Liver (tissue), 8 donors: ENCODE measurements at regions not wholly inside any gene's neighbourhood (a gene's known extent, or its start where the extent isn't known, plus 50 kb on each side); places are given as distances from the start of the nearest gene placed in this dataset.

Experiments used
- DNase-seq: peaks from one replicate; pipeline ENCODE4 v3.0.0-alpha.2; 2017; ENCODE audit warnings: low spot score
- H3K27ac ChIP-seq, 2 donors: one replicate each; pipeline ENCODE4 v1.7.0; 2013; ENCODE audit warnings: inconsistent platforms in 2 of 2, low read length in 2 of 2, control low read depth in 1 of 2, low read depth in 1 of 2, mild to moderate bottlenecking in 1 of 2
- H3K27me3 ChIP-seq, 4 donors: one replicate each; pipeline versions ENCODE4 v1.6.1 to v1.7.0; 2013; ENCODE audit warnings: low read length in 3 of 4, inconsistent platforms in 1 of 4, mild to moderate bottlenecking in 1 of 4, moderate library complexity in 1 of 4; ENCODE audit not compliant: control insufficient read depth in 4 of 4, insufficient read depth in 4 of 4
- H3K36me3 ChIP-seq, 4 donors: one replicate each; pipeline versions ENCODE4 v1.6.1 to v1.7.0; 2013; ENCODE audit warnings: low read length in 3 of 4, mild to moderate bottlenecking in 3 of 4, low read depth in 1 of 4, moderate library complexity in 1 of 4; ENCODE audit not compliant: control insufficient read depth in 4 of 4, insufficient read depth in 3 of 4
- H3K4me1 ChIP-seq, 4 donors: one replicate each; pipeline versions ENCODE4 v1.6.1 to v1.7.0; 2013; ENCODE audit warnings: low read length in 3 of 4, mild to moderate bottlenecking in 3 of 4, moderate library complexity in 1 of 4; ENCODE audit not compliant: control insufficient read depth in 4 of 4, insufficient read depth in 4 of 4
- H3K4me3 ChIP-seq, 3 donors: one replicate each; pipeline versions ENCODE4 v1.6.1 to v1.7.0; 2013; ENCODE audit warnings: low read length in 3 of 3, control low read depth in 1 of 3, low read depth in 1 of 3, mild to moderate bottlenecking in 1 of 3
- H3K9ac ChIP-seq, 2 donors: one replicate each; pipeline ENCODE4 v1.7.0; 2013; ENCODE audit warnings: low read length in 2 of 2, mild to moderate bottlenecking in 2 of 2, moderate library complexity in 2 of 2, control low read depth in 1 of 2, low read depth in 1 of 2
- H3K9me3 ChIP-seq, 4 donors: one replicate each; pipeline versions ENCODE4 v1.6.1 to v1.7.0; 2013; ENCODE audit warnings: low read length in 3 of 4; ENCODE audit not compliant: control insufficient read depth in 4 of 4
- ATF3 ChIP-seq: IDR thresholded peaks from 2 replicates; pipeline ENCODE4 v1.6.1; 2016; ENCODE audit warnings: antibody characterized with exemption
- CTCF ChIP-seq: fragments of 150-350 bp; IDR thresholded peaks from 2 replicates; pipeline ENCODE4 v1.5.1; 2017; ENCODE audit warnings: improper control_type of control experiment, low read depth, low read length; ENCODE audit not compliant: missing input control
- EGR1 ChIP-seq, 2 donors: IDR thresholded peaks; 2 replicates each; pipeline ENCODE4 v1.6.1; 2016 to 2018; ENCODE audit warnings: antibody characterized with exemption in 2 of 2, low read depth in 2 of 2
- FOXA1 ChIP-seq: IDR thresholded peaks from 2 replicates; pipeline ENCODE4 v1.6.1; 2016; ENCODE audit warnings: antibody characterized with exemption
- FOXA2 ChIP-seq: IDR thresholded peaks from 2 replicates; pipeline ENCODE4 v1.6.1; 2016; ENCODE audit warnings: antibody characterized with exemption
- GABPA ChIP-seq, 2 donors: IDR thresholded peaks in 1 of 2; conservative IDR thresholded peaks in 1 of 2; 2 replicates each; pipeline ENCODE4 v1.6.1; 2016; ENCODE audit warnings: antibody characterized with exemption in 2 of 2, mild to moderate bottlenecking in 1 of 2, moderate library complexity in 1 of 2
- HNF4A ChIP-seq, 2 donors: conservative IDR thresholded peaks; 2 replicates each; pipeline ENCODE4 v1.6.1; 2016; ENCODE audit warnings: antibody characterized with exemption in 2 of 2, mild to moderate bottlenecking in 2 of 2
- JUND ChIP-seq, 2 donors: IDR thresholded peaks; 2 replicates each; pipeline ENCODE4 v1.6.1; 2016; ENCODE audit warnings: antibody characterized with exemption in 2 of 2
- MAX ChIP-seq: IDR thresholded peaks from 2 replicates; pipeline ENCODE4 v1.6.1; 2016; ENCODE audit warnings: antibody characterized with exemption
- NR2F2 ChIP-seq: IDR thresholded peaks from 2 replicates; pipeline ENCODE4 v1.6.1; 2016; ENCODE audit warnings: antibody characterized with exemption
- RAD21 ChIP-seq, 2 donors: IDR thresholded peaks; 2 replicates each; pipeline ENCODE4 v1.6.1; 2016; ENCODE audit warnings: antibody characterized with exemption in 2 of 2, mild to moderate bottlenecking in 2 of 2
- RXRA ChIP-seq, 2 donors: IDR thresholded peaks; 2 replicates each; pipeline ENCODE4 v1.6.1; 2017 to 2018; ENCODE audit warnings: antibody characterized with exemption in 2 of 2, mild to moderate bottlenecking in 1 of 2
- SP1 ChIP-seq: IDR thresholded peaks from 2 replicates; pipeline ENCODE4 v1.6.1; 2018; ENCODE audit warnings: antibody characterized with exemption, mild to moderate bottlenecking
- TAF1 ChIP-seq: conservative IDR thresholded peaks from 2 replicates; pipeline ENCODE4 v1.6.1; 2016; ENCODE audit warnings: antibody characterized with exemption, mild to moderate bottlenecking
- YY1 ChIP-seq: IDR thresholded peaks from 2 replicates; pipeline ENCODE4 v1.6.1; 2016; ENCODE audit warnings: antibody characterized with exemption, mild to moderate bottlenecking
- WGBS: extraction: QIAGEN DNeasy Blood & Tissue Kit; methylation state at CpG from one replicate; pipeline ENCODE4 v1.1.7; 2013; 5-methylcytosine and 5-hydroxymethylcytosine counted together
- TF ChIP-seq, protein P1 (sequence below): IDR thresholded peaks from 2 replicates; pipeline ENCODE4 v1.6.1; 2016; ENCODE audit warnings: antibody characterized with exemption
- donor health status: healthy.
- donor health status: healthy.
- donor health status: healthy.
- donor health status: healthy.
- donor health status: healthy.

DNA sequence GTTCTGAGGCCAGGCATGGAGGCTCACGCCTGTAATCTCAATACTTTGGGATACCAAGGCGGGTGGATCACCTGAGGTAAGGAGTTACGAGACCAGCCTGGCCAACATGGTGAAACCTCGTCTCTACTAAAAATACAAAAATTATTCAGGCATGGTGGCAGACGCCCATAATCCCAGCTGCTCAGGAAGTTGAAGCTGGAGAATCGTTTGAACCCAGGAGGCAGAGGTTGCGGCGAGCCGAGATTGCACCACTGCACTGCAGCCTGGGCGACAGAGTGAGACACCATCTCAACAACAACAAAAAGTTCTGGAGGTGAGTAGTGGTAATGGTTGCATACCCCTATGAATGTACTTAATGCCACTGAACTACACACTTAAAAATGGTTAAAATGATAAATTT, 60.3 kb upstream of the SP4 start:
- Histone ChIP-seq H3K27me3 (no peaks in the 10 kb centered on the region), H3K36me3 (no peaks in the 10 kb centered on the region), H3K4me3 (no peak overlapping the region), H3K27ac (no peak overlapping the region), H3K9me3 (no peaks in the 10 kb centered on the region), H3K4me1 (no peaks in the 10 kb centered on the region), H3K9ac (no peak overlapping the region)
- no peak for DNase-seq
- WGBS, result 90% methylated on average over 10 of the region's 10 CpGs
- TF ChIP-seq, protein P1, sequence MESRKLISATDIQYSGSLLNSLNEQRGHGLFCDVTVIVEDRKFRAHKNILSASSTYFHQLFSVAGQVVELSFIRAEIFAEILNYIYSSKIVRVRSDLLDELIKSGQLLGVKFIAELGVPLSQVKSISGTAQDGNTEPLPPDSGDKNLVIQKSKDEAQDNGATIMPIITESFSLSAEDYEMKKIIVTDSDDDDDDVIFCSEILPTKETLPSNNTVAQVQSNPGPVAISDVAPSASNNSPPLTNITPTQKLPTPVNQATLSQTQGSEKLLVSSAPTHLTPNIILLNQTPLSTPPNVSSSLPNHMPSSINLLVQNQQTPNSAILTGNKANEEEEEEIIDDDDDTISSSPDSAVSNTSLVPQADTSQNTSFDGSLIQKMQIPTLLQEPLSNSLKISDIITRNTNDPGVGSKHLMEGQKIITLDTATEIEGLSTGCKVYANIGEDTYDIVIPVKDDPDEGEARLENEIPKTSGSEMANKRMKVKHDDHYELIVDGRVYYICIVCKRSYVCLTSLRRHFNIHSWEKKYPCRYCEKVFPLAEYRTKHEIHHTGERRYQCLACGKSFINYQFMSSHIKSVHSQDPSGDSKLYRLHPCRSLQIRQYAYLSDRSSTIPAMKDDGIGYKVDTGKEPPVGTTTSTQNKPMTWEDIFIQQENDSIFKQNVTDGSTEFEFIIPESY, result no peak
- TF ChIP-seq SP1 (no peak), FOXA1 (no peak), RXRA (IDR thresholded peaks at IDR 0.05) (no peak), TAF1 (no peak)

- Histone ChIP-seq H3K9ac (no peak overlapping the region), H3K4me1 (no peaks in the 10 kb centered on the region), H3K27me3 (no peaks in the 10 kb centered on the region), H3K4me3 (no peak overlapping the region), H3K9me3 (no peaks in the 10 kb centered on the region), H3K36me3 (no peaks in the 10 kb centered on the region), H3K27ac (no peak overlapping the region)
- 32% methylated on average over 1 of the region's 1 CpG for WGBS
- TF ChIP-seq JUND (IDR thresholded peaks at IDR 0.05) (no peak), SP1 (no peak), HNF4A (conservative IDR thresholded peaks at IDR 0.05) (no peak), YY1 (no peak), EGR1 (IDR thresholded peaks at IDR 0.05; ENCODE audit: low read depth in 2 of 2) (no peak), FOXA1 (no peak), GABPA (IDR thresholded peaks at IDR 0.05 in 1 of 2, conservative IDR thresholded peaks at IDR 0.05 in 1 of 2) (no peak), MAX (no peak)
- TF ChIP-seq, protein P1, result no peak
- no peak for DNase-seq
These were observed 59.6 kb upstream of the SP4 start for GRCh38 chr7:21368317-21368716.

DNA sequence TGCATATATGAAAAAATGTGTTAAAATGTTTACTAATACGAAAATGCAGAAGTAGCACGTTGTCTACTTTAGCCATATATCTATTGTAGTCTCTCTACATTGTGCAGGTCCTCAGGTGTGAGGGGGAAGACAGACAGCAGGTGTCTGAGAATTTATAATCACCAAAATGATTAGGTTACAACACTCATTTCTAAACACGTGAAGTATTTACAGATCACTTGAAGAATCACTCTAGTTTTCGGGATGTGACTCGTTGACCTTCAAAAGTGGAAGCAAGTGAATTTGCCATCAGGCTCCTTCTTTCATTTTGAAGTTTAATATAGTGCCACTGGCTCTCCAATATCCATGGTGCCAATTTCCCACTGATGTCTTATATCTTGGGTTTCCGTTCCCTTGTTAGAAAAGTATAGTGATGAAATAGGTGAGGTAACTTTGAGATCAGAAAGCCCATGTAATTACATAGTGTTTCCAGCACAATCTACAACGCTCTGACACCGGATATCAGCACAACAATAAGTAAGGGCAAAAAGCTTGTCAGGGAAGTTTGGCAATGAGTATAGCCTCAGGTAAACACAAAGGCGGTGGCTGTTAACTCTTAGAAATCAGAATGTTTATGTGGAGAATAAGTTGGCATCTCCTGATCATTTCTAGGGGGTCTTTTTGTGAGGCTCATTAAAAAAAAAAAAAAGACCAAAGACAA, 57.5 kb upstream of the SP4 start:
- Histone ChIP-seq H3K27me3 (no peaks in the 10 kb centered on the region), H3K9me3 (no peaks in the 10 kb centered on the region), H3K4me3 (no peak overlapping the region), H3K36me3 (no peaks in the 10 kb centered on the region), H3K27ac (no peak overlapping the region), H3K4me1 (no peaks in the 10 kb centered on the region), H3K9ac (no peak overlapping the region)
- 69% methylated on average over 9 of the region's 9 CpGs for WGBS
- DNase-seq, result no peak
- no peak for TF ChIP-seq RAD21 (IDR thresholded peaks at IDR 0.05)
- no peak for TF ChIP-seq JUND (IDR thresholded peaks at IDR 0.05)
- TF ChIP-seq EGR1 (IDR thresholded peaks at IDR 0.05; ENCODE audit: low read depth in 2 of 2), result no peak
- TF ChIP-seq NR2F2, result no peak
- no peak for TF ChIP-seq GABPA (IDR thresholded peaks at IDR 0.05 in 1 of 2, conservative IDR thresholded peaks at IDR 0.05 in 1 of 2)
- TF ChIP-seq, protein P1, result no peak
- TF ChIP-seq RXRA (IDR thresholded peaks at IDR 0.05), result no peak
- TF ChIP-seq CTCF, result no peak
- TF ChIP-seq YY1, result no peak
- no peak for TF ChIP-seq HNF4A (conservative IDR thresholded peaks at IDR 0.05)
- no peak for TF ChIP-seq MAX
- TF ChIP-seq ATF3, result no peak
- TF ChIP-seq FOXA1, result no peak
- TF ChIP-seq FOXA2, result no peak
- TF ChIP-seq SP1, result no peak
- no peak for TF ChIP-seq TAF1
